DMS 273 (cell line): ENCODE measurements at regions not wholly inside any gene's neighbourhood (a gene's known extent, or its start where the extent isn't known, plus 50 kb on each side); places are given as distances from the start of the nearest gene placed in this dataset.

Experiments used
- DNase-seq: peaks from one replicate; lab custom pipeline; 2025; ENCODE audit not compliant: unreplicated experiment; lab: John Stamatoyannopoulos, UW

GRCh38 chr11:110986016-110986415 is 259.5 kb upstream of the POU2AF2 start:
- DNase-seq = no peak

- DNase-seq = no peak
Measured at GRCh38 chr11:110985547-110985946, 260.0 kb upstream of the POU2AF2 start.

DNA sequence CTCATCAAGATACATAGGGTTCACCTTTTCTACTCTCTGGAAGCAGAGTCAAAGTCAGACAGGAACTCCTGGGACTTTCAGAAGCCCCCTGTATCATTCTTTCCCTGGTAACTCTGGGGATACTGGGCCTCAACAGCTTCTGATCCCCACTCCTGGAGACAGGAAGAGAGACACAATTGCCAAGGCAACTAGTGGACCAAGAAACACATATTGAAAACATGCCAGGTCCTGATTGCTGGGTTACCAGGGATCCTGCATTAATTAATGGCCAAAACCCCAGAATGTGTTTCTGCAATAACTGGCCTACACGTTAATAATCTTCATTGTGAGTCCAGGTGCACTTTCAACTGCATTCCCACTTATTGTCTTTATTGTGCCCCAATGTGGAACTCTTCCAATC is 260.8 kb upstream of the POU2AF2 start:
- no peak for DNase-seq

DNA sequence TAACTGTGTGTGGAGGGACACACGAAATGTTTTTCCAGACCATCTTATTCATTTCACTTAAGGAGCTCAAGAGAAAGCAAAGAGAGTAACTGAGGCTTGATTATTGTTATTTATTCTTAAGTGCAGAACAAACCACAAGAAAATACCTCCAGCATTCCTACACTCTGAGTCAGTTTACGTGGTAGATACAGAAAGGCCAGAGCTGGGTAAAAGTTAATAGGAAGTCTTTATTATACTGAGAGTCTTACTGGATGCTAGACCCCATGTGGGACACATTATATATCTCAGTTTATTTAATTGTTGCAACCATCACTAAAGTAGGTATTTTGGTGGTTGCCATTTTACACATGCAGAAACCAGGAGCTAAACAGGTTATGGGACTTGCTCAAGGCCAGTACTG is 261.4 kb upstream of the POU2AF2 start:
- no peak for DNase-seq

GRCh38 chr11:110982214-110982613 is 263.3 kb upstream of the POU2AF2 start:
- DNase-seq = no peak

- no peak for DNase-seq
Measured at GRCh38 chr11:110979696-110980095, 265.8 kb upstream of the POU2AF2 start.

- no peak for DNase-seq
Measured at GRCh38 chr11:110977661-110978060, 265.4 kb upstream of the ARHGAP20 start.

DNA sequence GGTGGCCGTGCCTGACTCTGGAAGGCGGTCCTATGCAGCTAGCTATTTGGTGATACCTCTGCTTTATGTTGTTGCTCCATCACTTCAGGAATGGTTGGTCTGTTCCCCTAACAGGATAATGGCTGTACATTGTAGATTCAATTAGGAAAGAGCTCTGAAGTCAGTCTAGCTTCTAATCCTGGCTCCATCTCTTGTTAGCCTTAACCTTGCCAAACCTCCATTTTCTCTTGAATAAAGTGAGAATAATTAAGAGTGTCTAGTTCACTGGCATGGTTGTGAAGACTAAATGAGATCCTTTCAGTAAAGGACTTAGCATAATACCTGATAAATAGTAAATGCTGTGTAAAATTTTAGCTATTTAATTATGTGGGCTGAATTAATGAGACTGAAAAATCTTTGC is 262.5 kb upstream of the ARHGAP20 start:
- no peak for DNase-seq

DNA sequence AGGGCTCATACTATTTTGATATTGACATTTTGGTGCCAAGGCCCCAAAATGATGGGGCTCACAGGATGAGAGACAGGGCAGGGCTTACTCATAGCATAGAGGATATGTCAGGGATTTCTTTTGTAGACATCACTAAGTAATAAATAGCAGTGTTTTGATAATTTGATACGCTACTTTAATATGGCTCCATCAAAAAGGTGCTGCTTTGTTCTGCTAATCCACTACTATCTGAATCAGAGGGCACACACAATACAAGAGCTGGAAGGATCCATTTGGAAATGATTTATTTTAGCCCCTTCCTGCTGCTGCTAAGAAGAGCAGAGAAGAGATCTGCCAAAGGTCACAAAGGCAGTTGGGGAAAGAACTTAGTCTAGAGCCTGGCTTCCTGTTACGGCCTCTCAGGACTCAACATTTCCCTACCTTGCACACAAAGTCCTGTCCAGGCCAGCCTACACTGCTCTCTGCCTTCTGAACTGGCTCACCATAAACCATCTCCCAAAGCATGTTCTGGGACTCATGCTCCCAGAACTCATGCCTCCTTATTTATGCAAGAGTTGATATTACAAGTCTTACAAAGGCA is 261.3 kb upstream of the ARHGAP20 start:
- DNase-seq = no peak

- DNase-seq = no peak
Measured at GRCh38 chr11:110972640-110973039, 260.4 kb upstream of the ARHGAP20 start.

GRCh38 chr11:110972106-110972505 is 259.9 kb upstream of the ARHGAP20 start:
- no peak for DNase-seq

DNA sequence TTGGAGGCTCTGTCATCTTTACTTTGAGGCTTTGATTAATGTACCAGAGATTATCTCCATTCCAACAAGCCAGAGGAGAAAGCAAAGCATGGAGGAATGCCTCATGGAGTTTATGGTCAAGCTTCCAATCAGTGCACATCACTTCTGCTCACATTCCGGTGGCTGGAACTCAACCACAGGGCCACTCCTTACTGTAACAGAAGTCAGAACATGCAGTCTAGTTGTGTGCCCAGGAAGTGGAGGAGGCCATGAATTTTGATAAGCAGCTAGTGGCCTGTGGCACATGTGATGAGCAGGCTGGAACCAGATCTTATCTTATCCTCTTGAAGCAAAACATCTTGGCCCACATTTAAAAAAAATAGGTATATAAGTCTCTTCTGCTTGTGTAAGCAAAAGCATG is 258.9 kb upstream of the ARHGAP20 start:
- no peak for DNase-seq

- no peak for DNase-seq
Measured at GRCh38 chr11:110968348-110969062, 256.3 kb upstream of the ARHGAP20 start.

DNA sequence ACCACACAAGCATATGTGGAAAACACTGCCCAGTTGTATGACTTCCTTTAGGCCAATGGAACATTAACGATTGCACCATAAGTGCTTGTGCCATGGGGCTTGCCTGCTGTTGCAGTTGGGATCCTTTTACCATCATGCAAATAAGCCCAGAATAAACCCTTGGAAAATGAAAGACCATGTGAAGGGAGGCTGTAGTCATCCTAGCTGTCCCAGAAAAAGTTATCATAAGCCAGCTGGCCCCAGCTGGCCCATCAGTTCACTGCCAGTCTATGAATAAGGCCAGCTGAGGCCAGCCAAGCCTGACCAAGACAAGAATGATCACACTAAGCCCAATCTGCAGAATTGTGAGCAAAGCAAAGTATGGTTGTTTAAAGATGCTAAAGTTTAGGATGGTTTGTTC is 253.9 kb upstream of the ARHGAP20 start:
- peak; percentile 27 for DNase-seq

DNA sequence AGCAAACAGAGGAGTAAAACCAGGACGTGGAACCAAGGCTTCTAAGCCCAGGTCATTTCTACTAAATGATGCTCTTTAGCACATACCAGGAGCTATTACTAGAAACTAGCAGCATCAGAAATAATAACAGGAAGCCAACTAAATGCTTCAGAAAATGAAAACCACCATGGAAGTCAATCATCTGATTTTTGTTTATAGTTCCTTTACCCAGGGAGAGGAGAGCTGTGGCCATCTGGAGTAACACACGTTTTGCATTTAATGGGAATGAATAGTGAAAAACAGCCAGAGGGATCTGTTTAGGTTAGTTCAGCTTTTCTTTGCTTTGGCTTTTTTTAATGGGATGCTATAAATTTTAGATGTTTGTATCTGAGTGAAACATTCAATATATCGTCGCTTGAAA is 250.7 kb upstream of the ARHGAP20 start:
- DNase-seq = peak; percentile 54

- no peak for DNase-seq
Measured at GRCh38 chr11:110960167-110960566, 247.9 kb upstream of the ARHGAP20 start.

- no peak for DNase-seq
Measured at GRCh38 chr11:110958216-110958615, 246.0 kb upstream of the ARHGAP20 start.

- DNase-seq = no peak
Measured at GRCh38 chr11:110955776-110956175, 243.5 kb upstream of the ARHGAP20 start.

DNA sequence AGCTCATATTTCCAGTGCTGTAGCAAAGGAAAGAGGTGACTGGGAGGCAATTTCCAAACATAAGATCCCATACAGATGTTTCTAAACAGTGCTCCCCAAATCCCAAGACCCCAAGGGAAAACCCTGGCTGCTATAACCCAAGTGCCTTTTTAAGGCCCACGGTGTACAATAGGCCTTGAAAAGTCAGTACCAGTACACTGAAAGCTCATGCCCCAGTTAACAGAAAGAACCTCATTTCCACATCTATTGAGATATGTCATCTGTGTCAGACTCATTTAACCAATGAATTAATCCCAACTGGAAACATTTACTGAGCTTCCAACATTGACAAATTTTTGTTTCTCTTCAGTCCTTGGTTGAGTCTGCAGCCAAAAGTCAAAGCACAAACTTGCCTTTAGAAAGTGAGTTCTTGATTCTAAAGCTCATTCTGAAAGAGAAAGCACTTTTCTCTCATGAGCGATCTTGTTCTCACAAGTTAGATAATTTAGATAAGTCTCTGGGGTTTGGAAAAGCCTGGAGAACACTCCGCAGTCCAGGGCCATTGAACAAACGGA is 239.8 kb upstream of the ARHGAP20 start:
- no peak for DNase-seq

GRCh38 chr11:110951037-110951949 is 239.1 kb upstream of the ARHGAP20 start:
- peak; percentile 5 for DNase-seq

DNA sequence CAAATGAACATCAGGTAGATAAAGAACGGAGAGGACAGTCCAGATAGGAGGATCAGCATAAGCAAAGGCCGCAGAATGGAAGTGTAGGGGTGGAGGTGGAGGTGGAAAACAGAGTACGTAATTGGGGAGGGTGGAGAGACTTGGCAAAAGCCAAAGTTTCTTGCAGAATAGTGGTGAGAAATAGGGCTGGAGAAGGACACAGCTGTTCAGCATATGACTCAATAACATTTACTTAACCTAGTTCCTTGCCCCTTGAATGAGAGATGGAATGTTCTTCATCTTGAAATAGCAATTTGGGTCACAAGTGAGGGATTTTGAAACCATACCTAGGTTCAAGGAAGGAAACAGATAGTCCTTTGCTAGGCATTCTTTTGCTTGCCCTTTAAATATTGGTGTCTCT is 235.9 kb upstream of the ARHGAP20 start:
- no peak for DNase-seq

DNA sequence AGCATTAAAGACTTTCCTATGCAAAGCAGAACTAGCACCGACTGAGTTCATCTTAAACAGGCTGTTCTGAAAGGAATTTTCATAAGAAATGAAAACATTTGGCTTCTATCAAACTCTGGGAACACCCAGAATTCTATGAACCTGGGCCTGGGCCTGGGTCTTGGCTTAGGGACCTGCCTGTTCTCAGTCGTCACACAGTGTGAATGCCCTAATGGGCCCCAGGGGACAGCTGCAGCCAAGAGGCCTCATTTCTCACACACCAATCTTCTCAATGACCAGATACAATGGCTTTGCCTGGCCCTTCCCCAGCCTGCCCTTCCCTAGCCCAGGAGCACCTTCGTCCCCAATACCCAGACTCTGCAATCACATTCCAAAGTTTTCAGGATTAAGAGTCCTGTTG is 234.9 kb upstream of the ARHGAP20 start:
- DNase-seq = no peak
